Astrocyte (in vitro differentiated cells and primary cell): ENCODE measurements at regions not wholly inside any gene's neighbourhood (a gene's known extent, or its start where the extent isn't known, plus 50 kb on each side); places are given as distances from the start of the nearest gene placed in this dataset.
A peak's percentile ranks its signal among the peaks of the same experiment; 100 is the strongest.
"Not testable (repeated sequence)": the region's sequence is repeated elsewhere in the genome, so short reads cannot be mapped to it uniquely, and the experiment has no call there.

ENCODE experiments used
- DNase-seq: peaks from one replicate; pipeline ENCODE4 v3.0.0-alpha.2; 2010; ENCODE audit warnings: low read depth
- FAIRE-seq: peaks from 2 replicates; lab custom pipeline; 2011; peaks lifted over from hg19 to GRCh38; lab: Jason Lieb, UNC
- H2AFZ ChIP-seq: 2 replicates; pipeline ENCODE4 v1.6.0; 2012; ENCODE audit warnings: low read depth, low read length, inconsistent platforms
- H3K27ac ChIP-seq: 2 replicates; pipeline ENCODE4 v1.5.1; 2011; ENCODE audit warnings: low read depth, low read length, inconsistent platforms
- H3K27me3 ChIP-seq: 2 replicates; pipeline ENCODE4 v1.6.0; 2011; ENCODE audit warnings: low read length, inconsistent platforms; ENCODE audit not compliant: insufficient read depth
- H3K36me3 ChIP-seq: 2 replicates; pipeline ENCODE4 v1.5.1; 2011; ENCODE audit warnings: low read length, inconsistent platforms; ENCODE audit not compliant: insufficient read depth
- H3K4me1 ChIP-seq: 2 replicates; pipeline ENCODE4 v1.5.1; 2011; ENCODE audit warnings: low read length, inconsistent platforms; ENCODE audit not compliant: insufficient read depth
- H3K4me2 ChIP-seq: 2 replicates; pipeline ENCODE4 v1.6.0; 2012; ENCODE audit warnings: low read length, inconsistent platforms
- H3K4me3 ChIP-seq: 2 replicates; pipeline ENCODE4 v1.5.1; 2011; ENCODE audit warnings: low read depth, mild to moderate bottlenecking, low read length, inconsistent platforms; ENCODE audit not compliant: insufficient read depth
- H3K79me2 ChIP-seq: 2 replicates; pipeline ENCODE4 v1.6.0; 2012; ENCODE audit warnings: mild to moderate bottlenecking, low read length, inconsistent platforms; ENCODE audit not compliant: insufficient read depth
- H3K9ac ChIP-seq: 2 replicates; pipeline ENCODE4 v1.6.0; 2012; ENCODE audit warnings: mild to moderate bottlenecking, low read length, inconsistent platforms
- H3K9me3 ChIP-seq: 2 replicates; pipeline ENCODE4 v1.5.1; 2012; ENCODE audit warnings: low read depth, mild to moderate bottlenecking, low read length, inconsistent platforms; ENCODE audit not compliant: insufficient read depth
- H4K20me1 ChIP-seq: 2 replicates; pipeline ENCODE4 v1.6.0; 2012; ENCODE audit warnings: low read length, inconsistent platforms; ENCODE audit not compliant: insufficient read depth
- H3K27ac Mint-ChIP-seq: one replicate; pipeline ENCODE4 v1.8.0; 2021; ENCODE audit warnings: mild to moderate bottlenecking, mixed read lengths; ENCODE audit not compliant: unreplicated experiment
- H3K27me3 Mint-ChIP-seq: one replicate; pipeline ENCODE4 v1.8.0; 2021; ENCODE audit warnings: low read depth, mixed read lengths; ENCODE audit not compliant: unreplicated experiment
- H3K36me3 Mint-ChIP-seq: one replicate; pipeline ENCODE4 v1.8.0; 2021; ENCODE audit warnings: low read depth, mixed read lengths; ENCODE audit not compliant: unreplicated experiment
- H3K4me1 Mint-ChIP-seq: one replicate; pipeline ENCODE4 v1.8.0; 2021; ENCODE audit warnings: low read depth, mixed read lengths; ENCODE audit not compliant: unreplicated experiment
- H3K4me3 Mint-ChIP-seq: one replicate; pipeline ENCODE4 v1.8.0; 2021; ENCODE audit warnings: mild to moderate bottlenecking, moderate library complexity, mixed read lengths; ENCODE audit not compliant: unreplicated experiment
- H3K9me3 Mint-ChIP-seq: one replicate; pipeline ENCODE4 v1.8.0; 2021; ENCODE audit warnings: mild to moderate bottlenecking, mixed read lengths; ENCODE audit not compliant: unreplicated experiment
- EZH2 ChIP-seq: IDR thresholded peaks from 2 replicates; pipeline ENCODE4 v1.6.1; 2012; ENCODE audit warnings: mild to moderate bottlenecking, low read length, inconsistent platforms; ENCODE audit not compliant: insufficient read depth
- TF ChIP-seq, protein P1 (sequence below): IDR thresholded peaks from 2 replicates; pipeline ENCODE4 v1.5.1; 2011; ENCODE audit warnings: low read depth, mild to moderate bottlenecking, inconsistent platforms, low read length, moderate library complexity; ENCODE audit not compliant: insufficient read depth

- peaks cover 11% of the 10 kb centered on the region for H3K9me3 Mint-ChIP-seq
- peaks cover 2% of the 10 kb centered on the region for H3K27me3 Mint-ChIP-seq
- H3K4me1 ChIP-seq = no peaks in the 10 kb centered on the region
- H3K79me2 ChIP-seq = no peaks in the 10 kb centered on the region
- DNase-seq (peak; percentile 4), FAIRE-seq (no peak)
- H3K9ac ChIP-seq = no peak overlapping the region
- no peaks in the 10 kb centered on the region for H3K36me3 Mint-ChIP-seq
- no peaks in the 10 kb centered on the region for H3K36me3 ChIP-seq
- no peak overlapping the region for H3K4me3 ChIP-seq
- H3K27ac ChIP-seq = no peak overlapping the region
- H3K4me1 Mint-ChIP-seq = no peaks in the 10 kb centered on the region
- no peak overlapping the region for H3K27ac Mint-ChIP-seq
- no peak overlapping the region for H3K4me2 ChIP-seq
- H3K9me3 ChIP-seq = no peaks in the 10 kb centered on the region
- H3K4me3 Mint-ChIP-seq = no peak overlapping the region
- TF ChIP-seq EZH2 = no peak
- TF ChIP-seq, protein P1, sequence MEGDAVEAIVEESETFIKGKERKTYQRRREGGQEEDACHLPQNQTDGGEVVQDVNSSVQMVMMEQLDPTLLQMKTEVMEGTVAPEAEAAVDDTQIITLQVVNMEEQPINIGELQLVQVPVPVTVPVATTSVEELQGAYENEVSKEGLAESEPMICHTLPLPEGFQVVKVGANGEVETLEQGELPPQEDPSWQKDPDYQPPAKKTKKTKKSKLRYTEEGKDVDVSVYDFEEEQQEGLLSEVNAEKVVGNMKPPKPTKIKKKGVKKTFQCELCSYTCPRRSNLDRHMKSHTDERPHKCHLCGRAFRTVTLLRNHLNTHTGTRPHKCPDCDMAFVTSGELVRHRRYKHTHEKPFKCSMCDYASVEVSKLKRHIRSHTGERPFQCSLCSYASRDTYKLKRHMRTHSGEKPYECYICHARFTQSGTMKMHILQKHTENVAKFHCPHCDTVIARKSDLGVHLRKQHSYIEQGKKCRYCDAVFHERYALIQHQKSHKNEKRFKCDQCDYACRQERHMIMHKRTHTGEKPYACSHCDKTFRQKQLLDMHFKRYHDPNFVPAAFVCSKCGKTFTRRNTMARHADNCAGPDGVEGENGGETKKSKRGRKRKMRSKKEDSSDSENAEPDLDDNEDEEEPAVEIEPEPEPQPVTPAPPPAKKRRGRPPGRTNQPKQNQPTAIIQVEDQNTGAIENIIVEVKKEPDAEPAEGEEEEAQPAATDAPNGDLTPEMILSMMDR = no peak
- no peaks in the 10 kb centered on the region for H3K27me3 ChIP-seq
- no peak overlapping the region for H2AFZ ChIP-seq
- H4K20me1 ChIP-seq = no peaks in the 10 kb centered on the region
These were observed 76.9 kb downstream of the FH start for GRCh38 chr1:241442686-241443085.

DNA sequence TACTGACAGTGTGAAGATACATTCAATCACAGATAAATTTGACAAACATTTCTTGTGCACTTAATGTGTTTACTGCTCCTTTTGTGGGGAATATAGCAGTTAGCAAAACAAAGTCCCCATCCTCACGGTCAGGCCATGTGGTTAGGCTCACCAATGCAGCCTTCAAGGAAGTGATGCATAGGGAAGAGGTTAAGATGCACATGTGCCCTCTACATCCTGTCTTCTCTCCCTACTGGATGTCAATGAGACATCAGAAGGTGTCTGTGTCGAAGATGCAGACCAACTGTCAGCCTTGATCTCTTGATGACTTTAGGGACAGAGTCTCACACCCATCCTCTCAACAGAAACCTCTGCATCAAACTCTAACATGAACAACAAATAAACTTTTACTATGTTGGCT is 78.7 kb downstream of the FH start:
- no peaks in the 10 kb centered on the region for H3K36me3 Mint-ChIP-seq
- Histone ChIP-seq H3K79me2 (no peaks in the 10 kb centered on the region), H3K9me3 (no peaks in the 10 kb centered on the region), H3K4me1 (no peaks in the 10 kb centered on the region), H3K36me3 (no peaks in the 10 kb centered on the region), H3K4me2 (no peak overlapping the region), H3K27ac (no peak overlapping the region), H3K27me3 (no peaks in the 10 kb centered on the region), H4K20me1 (no peaks in the 10 kb centered on the region), H3K4me3 (no peak overlapping the region), H3K9ac (no peak overlapping the region), H2AFZ (no peak overlapping the region)
- H3K9me3 Mint-ChIP-seq = peaks cover 13% of the 10 kb centered on the region
- H3K27ac Mint-ChIP-seq = no peak overlapping the region
- no peak for DNase-seq
- peaks cover 2% of the 10 kb centered on the region for H3K27me3 Mint-ChIP-seq
- H3K4me1 Mint-ChIP-seq = no peaks in the 10 kb centered on the region
- no peak overlapping the region for H3K4me3 Mint-ChIP-seq
- TF ChIP-seq, protein P1 = no peak
- TF ChIP-seq EZH2 = no peak
- no peak for FAIRE-seq

DNA sequence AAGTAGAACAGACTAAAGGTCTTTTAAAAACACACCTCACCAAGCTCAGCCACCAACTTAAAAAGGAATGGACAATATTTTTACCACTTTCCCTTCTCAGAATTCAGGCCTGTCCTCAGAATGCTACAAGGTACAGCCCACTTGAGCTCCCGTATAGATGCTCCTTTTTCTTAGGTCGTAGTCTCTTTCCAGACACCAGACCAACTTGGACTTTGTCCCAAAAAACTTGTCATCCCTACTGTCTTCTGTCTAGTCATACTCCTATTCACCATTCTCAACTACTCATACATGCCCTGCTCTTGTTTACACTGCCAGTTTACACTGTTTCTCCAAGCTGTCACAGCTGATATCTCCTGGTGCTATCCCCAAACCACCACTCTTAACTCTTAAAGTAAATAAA is 80.9 kb downstream of the FH start:
- not testable (repeated sequence) for H3K9me3 Mint-ChIP-seq, H3K4me3 Mint-ChIP-seq

More for the DNA sequence above, 80.9 kb downstream of the FH start:
- H3K4me1 Mint-ChIP-seq, H3K79me2 ChIP-seq, H3K9me3 ChIP-seq, H3K36me3 Mint-ChIP-seq, H3K27me3 Mint-ChIP-seq, H3K27ac ChIP-seq, H3K27me3 ChIP-seq, H4K20me1 ChIP-seq, H3K36me3 ChIP-seq, H3K27ac Mint-ChIP-seq, H3K4me2 ChIP-seq, FAIRE-seq, H2AFZ ChIP-seq, H3K9ac ChIP-seq, H3K4me1 ChIP-seq, H3K4me3 ChIP-seq, DNase-seq: not testable (repeated sequence)
